HFF-Myc (cell line): ENCODE measurements at regions not wholly inside any gene's neighbourhood (a gene's known extent, or its start where the extent isn't known, plus 50 kb on each side); places are given as distances from the start of the nearest gene placed in this dataset.

ENCODE experiments used
- DNase-seq: peaks from one replicate; pipeline ENCODE4 v3.0.0-alpha.2; 2011; ENCODE audit warnings: low read depth; ENCODE audit errors: extremely low read depth
- H3K4me3 ChIP-seq: replicated peaks from 2 replicates; pipeline ENCODE4 v1.5.1; 2011; ENCODE audit warnings: low read depth, mild to moderate bottlenecking, control low read depth, low read length
- CTCF ChIP-seq: IDR thresholded peaks from 2 replicates; pipeline ENCODE4 v1.5.1; 2012; ENCODE audit warnings: mild to moderate bottlenecking, low read depth, low read length, control low read depth; ENCODE audit errors: missing control alignments

DNA sequence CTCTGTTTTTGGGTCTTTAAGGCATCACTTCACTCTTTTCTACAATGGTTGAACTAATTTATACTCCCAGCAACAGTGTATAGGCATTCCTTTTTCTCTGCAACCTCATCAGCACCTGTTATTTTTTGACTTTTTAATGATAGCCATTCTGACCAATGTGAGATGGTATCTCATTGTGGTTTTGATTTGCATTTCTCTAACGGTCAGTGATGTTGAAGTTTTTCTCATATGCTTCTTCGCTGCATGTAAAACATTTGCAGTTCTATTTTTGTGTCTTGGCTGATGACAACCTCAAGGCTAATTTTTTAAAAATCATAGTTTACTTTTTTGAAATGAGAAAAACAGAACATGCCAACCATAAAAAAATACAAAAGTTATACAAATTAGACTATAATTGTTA lies 258.2 kb upstream of the EDNRB start:
- TF ChIP-seq CTCF = no peak
- DNase-seq = no peak
- H3K4me3 ChIP-seq = no peak overlapping the region

GRCh38 chr13:78169386-78169785 lies 250.8 kb upstream of the EDNRB start:
- DNase-seq = no peak
- H3K4me3 ChIP-seq = no peak overlapping the region
- TF ChIP-seq CTCF = no peak

- no peak overlapping the region for H3K4me3 ChIP-seq
- no peak for TF ChIP-seq CTCF
- no peak for DNase-seq
These were observed 250.3 kb upstream of the EDNRB start for GRCh38 chr13:78168981-78169380.

DNA sequence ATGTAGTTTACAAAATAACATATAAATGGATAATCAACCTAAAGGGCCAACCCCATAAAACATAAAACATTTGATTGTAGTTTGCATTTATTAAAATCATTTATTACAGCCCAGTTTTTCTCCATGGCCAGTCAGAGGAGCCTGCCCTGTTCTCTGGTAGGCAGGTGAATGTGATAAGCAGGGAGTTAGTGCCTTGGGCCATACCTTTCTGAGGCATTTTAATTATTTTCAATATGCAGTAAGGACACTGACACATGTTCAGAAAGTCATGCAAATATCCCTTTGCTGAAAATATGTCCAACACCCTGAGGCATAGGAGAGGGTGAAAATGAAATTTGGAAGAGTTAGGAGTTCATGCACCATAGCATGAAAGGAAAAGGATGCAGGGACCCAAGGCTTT lies 242.6 kb upstream of the EDNRB start:
- no peak for DNase-seq

DNA sequence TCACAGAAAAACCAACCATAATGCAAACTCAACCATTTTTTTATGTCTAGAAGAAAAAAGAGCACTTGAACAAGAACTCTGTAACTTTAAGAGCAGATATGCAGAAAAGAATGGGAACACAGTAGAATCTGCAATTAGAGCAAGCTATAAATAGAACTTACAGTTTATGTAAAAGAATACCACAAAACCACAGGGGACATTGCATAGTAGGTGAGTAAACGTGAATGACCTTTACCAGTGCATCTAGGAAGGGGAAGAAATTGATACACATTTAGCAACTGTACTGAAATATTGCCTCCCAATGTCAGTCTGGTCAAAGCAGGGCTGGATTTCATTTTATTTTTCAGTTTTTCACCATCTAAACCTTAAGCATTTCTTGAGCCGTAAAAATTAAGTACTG lies 242.2 kb upstream of the EDNRB start:
- no peak overlapping the region for H3K4me3 ChIP-seq
- peak; percentile 29 for DNase-seq
- TF ChIP-seq CTCF = no peak

More for the DNA sequence above, 242.6 kb upstream of the EDNRB start:
- no peak for TF ChIP-seq CTCF
- no peak overlapping the region for H3K4me3 ChIP-seq

DNA sequence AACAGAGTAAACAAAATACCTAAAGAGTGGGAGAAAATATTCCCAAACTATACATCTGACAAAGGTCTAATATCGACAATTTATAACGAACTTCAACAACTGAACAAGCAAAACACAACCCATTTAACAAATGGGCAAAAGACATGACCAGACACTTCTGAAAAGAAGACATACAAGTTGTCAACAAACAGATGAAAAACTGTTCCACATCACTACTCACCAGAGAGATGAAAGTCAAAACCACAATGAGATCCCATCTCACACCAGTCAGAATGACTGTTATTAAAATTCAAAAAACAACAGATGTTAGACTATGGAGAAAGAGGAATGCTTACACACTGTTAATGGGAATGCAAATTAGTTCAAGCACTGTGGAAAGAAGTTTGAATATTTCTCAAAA lies 233.8 kb upstream of the EDNRB start:
- H3K4me3 ChIP-seq = no peak overlapping the region
- no peak for DNase-seq
- TF ChIP-seq CTCF = no peak

DNA sequence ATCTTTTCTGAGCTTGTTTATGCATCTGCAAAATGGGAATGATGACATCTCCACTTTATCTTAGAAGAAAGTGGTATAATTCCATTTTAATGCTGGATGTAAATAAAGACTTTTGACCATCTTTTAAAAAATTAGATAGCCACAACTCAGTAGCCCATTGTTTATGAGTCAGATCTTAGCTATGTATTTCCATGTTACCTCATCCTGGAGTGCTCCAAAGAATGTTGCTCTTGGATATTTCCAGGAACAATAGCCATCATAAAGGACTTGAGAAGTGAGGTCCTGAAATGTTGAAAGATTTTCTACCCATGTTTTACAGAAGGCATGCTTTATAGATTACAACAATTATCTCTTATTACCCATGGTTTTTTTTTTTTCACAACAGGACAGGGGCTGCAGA lies 229.3 kb upstream of the EDNRB start:
- no peak overlapping the region for H3K4me3 ChIP-seq
- peak; percentile 32 for DNase-seq
- no peak for TF ChIP-seq CTCF
